ENCODE measurements at regions not wholly inside any gene's neighbourhood (a gene's known extent, or its start where the extent isn't known, plus 50 kb on each side); places are given as distances from the start of the nearest gene placed in this dataset.

DNA sequence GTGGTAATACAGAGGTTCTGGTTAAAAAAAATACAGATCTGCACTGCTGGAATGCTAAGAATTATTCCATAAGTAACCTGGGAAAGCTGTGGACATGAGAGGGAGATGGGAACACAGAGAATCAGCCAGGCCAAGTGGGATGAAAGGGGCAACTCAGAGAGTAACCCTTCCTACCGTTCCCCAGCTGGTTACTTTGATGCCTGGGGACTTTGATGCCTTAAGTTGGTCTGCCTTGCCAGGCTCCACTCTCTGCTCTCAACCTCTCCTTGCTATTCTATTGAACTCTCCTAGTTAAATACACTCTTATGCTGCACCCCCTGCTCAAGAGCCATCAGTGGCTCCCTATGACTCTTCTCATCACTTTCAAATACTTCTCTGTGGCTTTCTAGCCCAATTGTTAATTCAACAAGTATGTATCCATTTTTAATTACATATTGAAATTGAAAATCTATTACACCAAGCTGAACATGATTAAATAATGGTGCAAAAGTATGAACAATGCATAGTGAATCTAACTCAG, 315.5 kb downstream of the TLE3 start:
- Histone ChIP-seq H3K9me1 (ENCODE audit: control insufficient read depth, extremely low read depth, insufficient read depth, low read length) (no peaks in the 10 kb centered on the region), H3K27ac (ENCODE audit: control insufficient read depth, insufficient read depth, low read length) (no peak overlapping the region), H3K4me3 (ENCODE audit: control insufficient read depth in 2 of 3, extremely low read depth in 1 of 3, insufficient read depth in 2 of 3, low read depth in 1 of 3, low read length in 3 of 3) (no peak overlapping the region), H4K20me1 (ENCODE audit: control insufficient read depth, extremely low read depth, insufficient read depth, low read length) (no peaks in the 10 kb centered on the region), H3K4me1 (ENCODE audit: control insufficient read depth, extremely low read depth, insufficient read depth, low read length) (no peaks in the 10 kb centered on the region), H3K36me3 (ENCODE audit: control insufficient read depth in 2 of 2, extremely low read depth in 1 of 2, insufficient read depth in 2 of 2, low read length in 2 of 2) (no peaks in the 10 kb centered on the region), H3K4me2 (ENCODE audit: control insufficient read depth, extremely low read depth, insufficient read depth, low read depth, low read length) (no peak overlapping the region), H3K27me3 (ENCODE audit: control insufficient read depth, extremely low read depth, insufficient read depth, low read length) (peaks cover 34% of the 10 kb centered on the region), H3K79me2 (ENCODE audit: control insufficient read depth, insufficient read depth, low read length) (no peaks in the 10 kb centered on the region), H2AFZ (ENCODE audit: control insufficient read depth, low read length) (no peak overlapping the region), H3K9ac (ENCODE audit: control insufficient read depth, extremely low read depth, insufficient read depth, low read length) (no peak overlapping the region), H3K9me3 (ENCODE audit: control insufficient read depth, low read depth, low read length) (no peaks in the 10 kb centered on the region)
- dilution Hi-C loops (cut with MboI; ENCODE audit: extremely low pct_ligation_motif_present, low sequenced_read_pairs): no loop called here
- TF ChIP-seq, protein P1, sequence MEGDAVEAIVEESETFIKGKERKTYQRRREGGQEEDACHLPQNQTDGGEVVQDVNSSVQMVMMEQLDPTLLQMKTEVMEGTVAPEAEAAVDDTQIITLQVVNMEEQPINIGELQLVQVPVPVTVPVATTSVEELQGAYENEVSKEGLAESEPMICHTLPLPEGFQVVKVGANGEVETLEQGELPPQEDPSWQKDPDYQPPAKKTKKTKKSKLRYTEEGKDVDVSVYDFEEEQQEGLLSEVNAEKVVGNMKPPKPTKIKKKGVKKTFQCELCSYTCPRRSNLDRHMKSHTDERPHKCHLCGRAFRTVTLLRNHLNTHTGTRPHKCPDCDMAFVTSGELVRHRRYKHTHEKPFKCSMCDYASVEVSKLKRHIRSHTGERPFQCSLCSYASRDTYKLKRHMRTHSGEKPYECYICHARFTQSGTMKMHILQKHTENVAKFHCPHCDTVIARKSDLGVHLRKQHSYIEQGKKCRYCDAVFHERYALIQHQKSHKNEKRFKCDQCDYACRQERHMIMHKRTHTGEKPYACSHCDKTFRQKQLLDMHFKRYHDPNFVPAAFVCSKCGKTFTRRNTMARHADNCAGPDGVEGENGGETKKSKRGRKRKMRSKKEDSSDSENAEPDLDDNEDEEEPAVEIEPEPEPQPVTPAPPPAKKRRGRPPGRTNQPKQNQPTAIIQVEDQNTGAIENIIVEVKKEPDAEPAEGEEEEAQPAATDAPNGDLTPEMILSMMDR (optimal IDR thresholded peaks at IDR 0.05 in 1 of 3, IDR thresholded peaks at IDR 0.05 in 1 of 3, conservative IDR thresholded peaks at IDR 0.05 in 1 of 3; ENCODE audit: extremely low read depth in 1 of 3, insufficient read depth in 2 of 3, low read length in 3 of 3): no peak
- no peak for TF ChIP-seq EZH2 (IDR thresholded peaks at IDR 0.05; ENCODE audit: low read length)
- DNase-seq (ENCODE audit: low read depth, low spot score) (no peak), FAIRE-seq (no peak)

DNA sequence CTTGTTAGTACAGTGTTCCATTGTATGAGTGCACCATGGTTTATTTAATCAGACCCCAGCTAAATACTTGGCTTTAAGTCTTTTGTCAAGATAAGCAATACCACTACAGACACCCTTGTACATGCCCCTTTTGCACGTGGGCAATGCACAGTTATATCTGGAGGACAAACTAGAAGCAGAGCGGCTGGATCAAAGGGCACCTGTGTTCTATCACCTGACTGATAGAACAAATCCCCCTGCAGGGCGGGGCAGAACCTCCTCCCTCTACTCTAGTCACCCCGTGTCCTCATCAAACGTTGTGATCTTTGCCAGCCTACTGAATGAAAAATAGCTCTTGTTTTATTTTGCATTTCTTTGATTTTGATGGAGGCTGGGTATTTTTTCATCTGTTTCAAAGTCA, 314.9 kb downstream of the TLE3 start:
- Histone ChIP-seq H3K4me3 (ENCODE audit: control insufficient read depth in 2 of 3, extremely low read depth in 1 of 3, insufficient read depth in 2 of 3, low read depth in 1 of 3, low read length in 3 of 3) (no peak overlapping the region), H3K9ac (ENCODE audit: control insufficient read depth, extremely low read depth, insufficient read depth, low read length) (no peak overlapping the region), H3K27ac (ENCODE audit: control insufficient read depth, insufficient read depth, low read length) (no peak overlapping the region), H3K4me1 (ENCODE audit: control insufficient read depth, extremely low read depth, insufficient read depth, low read length) (no peaks in the 10 kb centered on the region), H4K20me1 (ENCODE audit: control insufficient read depth, extremely low read depth, insufficient read depth, low read length) (no peaks in the 10 kb centered on the region), H3K9me3 (ENCODE audit: control insufficient read depth, low read depth, low read length) (no peaks in the 10 kb centered on the region), H3K36me3 (ENCODE audit: control insufficient read depth in 2 of 2, extremely low read depth in 1 of 2, insufficient read depth in 2 of 2, low read length in 2 of 2) (no peaks in the 10 kb centered on the region), H2AFZ (ENCODE audit: control insufficient read depth, low read length) (no peak overlapping the region), H3K79me2 (ENCODE audit: control insufficient read depth, insufficient read depth, low read length) (no peaks in the 10 kb centered on the region), H3K27me3 (ENCODE audit: control insufficient read depth, extremely low read depth, insufficient read depth, low read length) (peaks cover 40% of the 10 kb centered on the region), H3K4me2 (ENCODE audit: control insufficient read depth, extremely low read depth, insufficient read depth, low read depth, low read length) (no peak overlapping the region), H3K9me1 (ENCODE audit: control insufficient read depth, extremely low read depth, insufficient read depth, low read length) (no peaks in the 10 kb centered on the region)
- DNase-seq (ENCODE audit: low read depth, low spot score): no peak
- dilution Hi-C loops (cut with MboI; ENCODE audit: extremely low pct_ligation_motif_present, low sequenced_read_pairs): no loop called here
- no peak for FAIRE-seq
- no peak for TF ChIP-seq EZH2 (IDR thresholded peaks at IDR 0.05; ENCODE audit: low read length)
- TF ChIP-seq, protein P1 (optimal IDR thresholded peaks at IDR 0.05 in 1 of 3, IDR thresholded peaks at IDR 0.05 in 1 of 3, conservative IDR thresholded peaks at IDR 0.05 in 1 of 3; ENCODE audit: extremely low read depth in 1 of 3, insufficient read depth in 2 of 3, low read length in 3 of 3): no peak

Measured in keratinocyte (primary cell).